Ascending aorta (tissue), 2 donors: ENCODE measurements at regions not wholly inside any gene's neighbourhood (a gene's known extent, or its start where the extent isn't known, plus 50 kb on each side); places are given as distances from the start of the nearest gene placed in this dataset.

ENCODE experiments used
- DNase-seq, 2 donors: peaks; one replicate each; pipeline ENCODE4 v3.0.0-alpha.2; 2019; ENCODE audit warnings: low spot score in 2 of 2
- H3K27ac ChIP-seq, 2 donors: fragments of 200-600 bp; sonication (generic); one replicate each; pipeline ENCODE4 v1.5.1; 2016 to 2017; ENCODE audit warnings: mild to moderate bottlenecking in 1 of 2
- H3K27me3 ChIP-seq: fragments of 200-600 bp; sonication (generic); one replicate; pipeline ENCODE4 v1.5.1; 2017
- H3K36me3 ChIP-seq, 2 donors: fragments of 200-600 bp; sonication (generic); one replicate each; pipeline ENCODE4 v1.5.1; 2016
- H3K4me1 ChIP-seq, 2 donors: fragments of 200-600 bp; sonication (generic); one replicate each; pipeline ENCODE4 v1.5.1; 2016 to 2017; ENCODE audit warnings: mild to moderate bottlenecking in 1 of 2
- H3K4me3 ChIP-seq, 2 donors: fragments of 200-600 bp; sonication (generic); one replicate each; pipeline ENCODE4 v1.5.1; 2016 to 2017; ENCODE audit warnings: mild to moderate bottlenecking in 1 of 2
- H3K9me3 ChIP-seq, 2 donors: fragments of 200-600 bp; sonication (generic); one replicate each; pipeline ENCODE4 v1.5.1; 2016
- CTCF ChIP-seq, 3 experiments: fragments of 200-600 bp in 2 of 3; fragments of 450-650 bp in 1 of 3; sonication (generic) in 2 of 3; IDR thresholded peaks; one replicate each; pipeline ENCODE4 v1.5.1; 2016 to 2019; ENCODE audit warnings: antibody characterized with exemption in 3 of 3, mild to moderate bottlenecking in 1 of 3, moderate library complexity in 1 of 3
- intact Hi-C: fragments of 100-400 bp; cut with DNase I; formaldehyde crosslinking; loops from one replicate; pipeline ENCODE4 v1.15.1; 2023

GRCh38 chr12:87378526-87378925 lies 650.7 kb downstream of the C12orf50 start:
- no peaks in the 10 kb centered on the region for H3K4me1 ChIP-seq
- peaks cover 0 to 11% of the 10 kb centered on the region in 2 donors for H3K9me3 ChIP-seq
- H3K27me3 ChIP-seq = no peaks in the 10 kb centered on the region
- no peak for TF ChIP-seq CTCF (IDR thresholded peaks at IDR 0.05)
- H3K27ac ChIP-seq = no peak overlapping the region
- H3K4me3 ChIP-seq = no peak overlapping the region
- DNase-seq = no peak
- intact Hi-C loops = no loop called here
- no peaks in the 10 kb centered on the region for H3K36me3 ChIP-seq

GRCh38 chr12:87376722-87377121 lies 652.5 kb downstream of the C12orf50 start:
- no peak overlapping the region for H3K4me3 ChIP-seq
- no peak for TF ChIP-seq CTCF (IDR thresholded peaks at IDR 0.05)
- intact Hi-C loops = no loop called here

GRCh38 chr12:87369161-87369560 lies 660.0 kb downstream of the C12orf50 start:
- intact Hi-C loops = no loop called here
- no peak overlapping the region for H3K4me3 ChIP-seq
- TF ChIP-seq CTCF (IDR thresholded peaks at IDR 0.05) = no peak

More at GRCh38 chr12:87376722-87377121, 652.5 kb downstream of the C12orf50 start:
- no peaks in the 10 kb centered on the region for H3K27me3 ChIP-seq
- H3K9me3 ChIP-seq = peaks cover 0 to 11% of the 10 kb centered on the region in 2 donors
- no peak overlapping the region for H3K27ac ChIP-seq
- no peaks in the 10 kb centered on the region for H3K36me3 ChIP-seq
- DNase-seq = no peak
- H3K4me1 ChIP-seq = no peaks in the 10 kb centered on the region

GRCh38 chr12:87368259-87368658 lies 660.9 kb downstream of the C12orf50 start:
- no peak for DNase-seq
- no peaks in the 10 kb centered on the region for H3K27me3 ChIP-seq
- intact Hi-C loops = no loop called here
- H3K36me3 ChIP-seq = no peaks in the 10 kb centered on the region
- no peaks in the 10 kb centered on the region for H3K4me1 ChIP-seq
- no peak overlapping the region for H3K27ac ChIP-seq
- no peak for TF ChIP-seq CTCF (IDR thresholded peaks at IDR 0.05)
- no peak overlapping the region for H3K4me3 ChIP-seq
- no peaks in the 10 kb centered on the region for H3K9me3 ChIP-seq

More at GRCh38 chr12:87369161-87369560, 660.0 kb downstream of the C12orf50 start:
- H3K27me3 ChIP-seq = no peaks in the 10 kb centered on the region
- no peak for DNase-seq
- H3K36me3 ChIP-seq = no peaks in the 10 kb centered on the region
- no peaks in the 10 kb centered on the region for H3K9me3 ChIP-seq
- H3K4me1 ChIP-seq = no peaks in the 10 kb centered on the region
- H3K27ac ChIP-seq = no peak overlapping the region

- H3K9me3 ChIP-seq = no peaks in the 10 kb centered on the region
- no peak overlapping the region for H3K27ac ChIP-seq
- no peak overlapping the region for H3K4me3 ChIP-seq
- no peaks in the 10 kb centered on the region for H3K36me3 ChIP-seq
- DNase-seq = no peak
- H3K4me1 ChIP-seq = no peaks in the 10 kb centered on the region
- intact Hi-C loops = no loop called here
- TF ChIP-seq CTCF (IDR thresholded peaks at IDR 0.05) = no peak
- H3K27me3 ChIP-seq = no peaks in the 10 kb centered on the region
Measured at GRCh38 chr12:87365423-87365822, 663.8 kb downstream of the C12orf50 start.

GRCh38 chr12:87363497-87364084 lies 665.6 kb downstream of the C12orf50 start:
- no peaks in the 10 kb centered on the region for H3K4me1 ChIP-seq
- H3K27me3 ChIP-seq = no peaks in the 10 kb centered on the region
- intact Hi-C loops = no loop called here
- H3K36me3 ChIP-seq = no peaks in the 10 kb centered on the region
- H3K27ac ChIP-seq = no peak overlapping the region
- H3K9me3 ChIP-seq = peaks cover 0 to 9% of the 10 kb centered on the region in 2 donors
- TF ChIP-seq CTCF (IDR thresholded peaks at IDR 0.05) = no peak
- H3K4me3 ChIP-seq = no peak overlapping the region
- no peak for DNase-seq
